K562 (cell line): ENCODE measurements at regions not wholly inside any gene's neighbourhood (a gene's known extent, or its start where the extent isn't known, plus 50 kb on each side); places are given as distances from the start of the nearest gene placed in this dataset.

Source experiments
- ATAC-seq: fragments of 200-7000 bp; cut with Tn5 transposase; 3 replicates; pipeline ENCODE4 v1.9.1; 2020; ENCODE audit warnings: moderate library complexity
- BruUV-seq: library from RNA; stranded (reverse); fragments of 400-500 nt; replicated peaks from 2 replicates; lab custom pipeline; 2021; lab: Mats Ljungman, UMichigan
- CTCF ChIA-PET: fragments of 300-600 bp; formaldehyde crosslinking; extraction: SDS; loops from one replicate; lab custom pipeline; 2021; ENCODE audit warnings: low intra/inter-chr PET ratio; lab: Yijun Ruan, JAX
- POLR2A ChIA-PET: fragments of 300-600, 350-650 bp; sonication (Branson Sonifier 250); formaldehyde crosslinking; extraction: SDS; loops from one replicate; lab custom pipeline; 2021; ENCODE audit warnings: antibody characterized with exemption, inconsistent platforms; lab: Yijun Ruan, JAX
- DNase-seq, 4 experiments: peaks; one replicate each; pipeline versions ENCODE4 v3.0.0 to v3.0.0-alpha.2; 2011 to 2018; ENCODE audit warnings: low spot score in 3 of 4, mixed read lengths in 3 of 4; ENCODE audit errors: extremely low read depth in 1 of 4
- FAIRE-seq: peaks from 2 replicates; lab custom pipeline; 2011; peaks lifted over from hg19 to GRCh38; lab: Jason Lieb, UNC
- H2AFZ ChIP-seq: 2 replicates; pipeline ENCODE4 v1.6.0; 2011; ENCODE audit warnings: low read depth, low read length, control low read depth, inconsistent platforms
- H3K27ac ChIP-seq: fragments of 200-600 bp; 3 replicates; pipeline ENCODE4 v1.8.0; 2011; ENCODE audit warnings: low read depth, mild to moderate bottlenecking, control low read depth, inconsistent platforms, low read length, moderate library complexity, mixed read lengths; ENCODE audit errors: extremely low read depth
- H3K27me3 ChIP-seq, 2 experiments: fragments of 300-600 bp in 1 of 2; 2 replicates in 1 of 2; 3 replicates in 1 of 2; pipeline versions ENCODE4 v1.6.0 to v1.8.0; 2011; ENCODE audit warnings: inconsistent platforms in 2 of 2, low read length in 2 of 2, mild to moderate bottlenecking in 1 of 2, mixed read lengths in 1 of 2, moderate library complexity in 1 of 2; ENCODE audit not compliant: control insufficient read depth in 2 of 2, insufficient read depth in 2 of 2
- H3K36me3 ChIP-seq: fragments of 300-600 bp; 3 replicates; pipeline ENCODE4 v1.8.0; 2011; ENCODE audit warnings: mild to moderate bottlenecking, low read length, inconsistent platforms; ENCODE audit not compliant: control insufficient read depth, insufficient read depth
- H3K4me1 ChIP-seq, 2 experiments: fragments of 200-600 bp in 1 of 2; replicated peaks in 1 of 2; 2 replicates in 1 of 2; 3 replicates in 1 of 2; pipeline versions ENCODE4 v1.5.1 to v1.8.0; 2011; ENCODE audit warnings: inconsistent platforms in 2 of 2, low read length in 2 of 2, mild to moderate bottlenecking in 1 of 2, mixed read lengths in 1 of 2, moderate library complexity in 1 of 2; ENCODE audit not compliant: control insufficient read depth in 2 of 2, insufficient read depth in 2 of 2
- H3K4me2 ChIP-seq: 2 replicates; pipeline ENCODE4 v1.6.1; 2011; ENCODE audit warnings: low read length, control low read depth, inconsistent platforms, mixed read lengths; ENCODE audit not compliant: insufficient read depth
- H3K4me3 ChIP-seq: fragments of 200-600 bp; sonication (generic), shearing (Covaris generic); 2 replicates; pipeline ENCODE4 v1.5.1; 2016; ENCODE audit warnings: control low read depth, inconsistent platforms
- H3K79me2 ChIP-seq: fragments of 200-600 bp; 3 replicates; pipeline ENCODE4 v1.8.0; 2011; ENCODE audit warnings: low read length, inconsistent platforms; ENCODE audit not compliant: control insufficient read depth, insufficient read depth
- H3K9ac ChIP-seq, 2 experiments: 2 replicates each; pipeline versions ENCODE4 v1.6.0 to v1.6.1; 2011; ENCODE audit warnings: low read depth in 2 of 2, low read length in 2 of 2, control low read depth in 1 of 2, inconsistent platforms in 1 of 2, mild to moderate bottlenecking in 1 of 2, mixed read lengths in 1 of 2; ENCODE audit not compliant: insufficient read depth in 1 of 2
- H3K9me1 ChIP-seq: one replicate; pipeline ENCODE4 v1.6.0; 2011; ENCODE audit warnings: inconsistent platforms, mild to moderate bottlenecking, low read length, moderate library complexity; ENCODE audit not compliant: control insufficient read depth, insufficient read depth
- H3K9me3 ChIP-seq: replicated peaks from 2 replicates; pipeline ENCODE4 v1.5.1; 2011; ENCODE audit warnings: low read depth, low read length, inconsistent platforms; ENCODE audit not compliant: control insufficient read depth, insufficient read depth
- H4K20me1 ChIP-seq: replicated peaks from 2 replicates; pipeline ENCODE4 v1.6.1; 2011; ENCODE audit warnings: low read length, inconsistent platforms, mixed read lengths; ENCODE audit not compliant: control insufficient read depth, insufficient read depth
- ATF3 ChIP-seq, 2 experiments: fragments of 450-650 bp in 1 of 2; sonication (generic) in 1 of 2; formaldehyde crosslinking in 1 of 2; IDR thresholded peaks in 1 of 2; conservative IDR thresholded peaks in 1 of 2; 2 replicates each; pipeline versions ENCODE4 v1.6.1 to v1.8.1; 2016 to 2023; ENCODE audit warnings: mild to moderate bottlenecking in 2 of 2, moderate library complexity in 2 of 2, inconsistent platforms in 1 of 2, missing genetic modification reagents in 1 of 2
- CBFA2T2 ChIP-seq: fragments of 450-650 bp; conservative IDR thresholded peaks from 2 replicates; pipeline ENCODE4 v1.6.1; 2017; ENCODE audit warnings: mild to moderate bottlenecking
- CHD2 ChIP-seq: IDR thresholded peaks from 2 replicates; pipeline ENCODE4 v1.6.1; 2011; ENCODE audit warnings: low read depth, low read length
- CREB1 ChIP-seq, 2 experiments: sonication (generic) in 1 of 2; formaldehyde crosslinking in 1 of 2; IDR thresholded peaks; 2 replicates each; pipeline versions ENCODE4 v1.6.1 to v1.8.0; 2012 to 2022; ENCODE audit warnings: inconsistent platforms in 1 of 2, mild to moderate bottlenecking in 1 of 2, missing genetic modification reagents in 1 of 2, moderate library complexity in 1 of 2
- PHB ChIP-seq: fragments of 250-450 bp; sonication (Bioruptor Pico); IDR thresholded peaks from 2 replicates; pipeline ENCODE4 v1.5.0; 2021
- PURB ChIP-seq: sonication (generic); formaldehyde crosslinking; IDR thresholded peaks from 2 replicates; pipeline ENCODE4 v1.9.0; 2021; ENCODE audit warnings: low read depth, mild to moderate bottlenecking, missing genetic modification reagents
- SMC3 ChIP-seq: conservative IDR thresholded peaks from 2 replicates; pipeline ENCODE4 v1.6.1; 2011; ENCODE audit warnings: low read depth, low read length, improper control_type of control experiment; ENCODE audit not compliant: insufficient read depth
- WGBS: fragments of 100-300 bp; shearing (Covaris generic); methylation state at CpG from one replicate; pipeline ENCODE4 v1.1.6; 2016; ENCODE audit warnings: low coverage, mixed read lengths; ENCODE audit not compliant: insufficient coverage; ENCODE audit errors: missing lambda C conversion rate; 5-methylcytosine and 5-hydroxymethylcytosine counted together
- in situ Hi-C: fragments of 300-500 bp; cut with MboI; formaldehyde crosslinking; loops from 4 replicates; pipeline ENCODE4 v1.15.0; 2018; ENCODE audit warnings: inconsistent platforms, mixed read lengths
- intact Hi-C: fragments of 100-400 bp; cut with micrococcal nuclease; formaldehyde crosslinking; loops from 2 replicates; pipeline ENCODE4 v1.14.2; 2022

GRCh38 chr6:54020334-54020733 lies 90.9 kb upstream of the MLIP start:
- no peak for FAIRE-seq
- Histone ChIP-seq H3K9me3 (no peaks in the 10 kb centered on the region), H3K4me2 (no peak overlapping the region), H3K27ac (no peak overlapping the region), H3K4me1 (no peaks in the 10 kb centered on the region), H3K4me3 (no peak overlapping the region), H3K79me2 (no peaks in the 10 kb centered on the region), H3K27me3 (no peaks in the 10 kb centered on the region), H3K9ac (no peak overlapping the region), H3K36me3 (no peaks in the 10 kb centered on the region), H4K20me1 (no peaks in the 10 kb centered on the region), H2AFZ (no peak overlapping the region), H3K9me1 (no peaks in the 10 kb centered on the region)
- intact Hi-C loops (no loop called here), in situ Hi-C loops (no loop called here)
- ChIA-PET CTCF (no interaction called here), POLR2A (no interaction called here)
- 0% methylated on average over 3 of the region's 3 CpGs for WGBS
- no peak for DNase-seq
- TF ChIP-seq CBFA2T2 (no peak), ATF3 (IDR thresholded peaks at IDR 0.05) (no peak), ATF3 (CRISPR knock-in tag; conservative IDR thresholded peaks at IDR 0.05) (no peak), PHB (no peak), CREB1 (IDR thresholded peaks at IDR 0.05) (no peak), CREB1 (CRISPR knock-in tag; IDR thresholded peaks at IDR 0.05) (no peak), PURB (CRISPR knock-in tag) (no peak), CHD2 (no peak), SMC3 (no peak)
- BruUV-seq: no TSS peak
- no peak for ATAC-seq
